ENCODE measurements at regions not wholly inside any gene's neighbourhood (a gene's known extent, or its start where the extent isn't known, plus 50 kb on each side); places are given as distances from the start of the nearest gene placed in this dataset.

DNA sequence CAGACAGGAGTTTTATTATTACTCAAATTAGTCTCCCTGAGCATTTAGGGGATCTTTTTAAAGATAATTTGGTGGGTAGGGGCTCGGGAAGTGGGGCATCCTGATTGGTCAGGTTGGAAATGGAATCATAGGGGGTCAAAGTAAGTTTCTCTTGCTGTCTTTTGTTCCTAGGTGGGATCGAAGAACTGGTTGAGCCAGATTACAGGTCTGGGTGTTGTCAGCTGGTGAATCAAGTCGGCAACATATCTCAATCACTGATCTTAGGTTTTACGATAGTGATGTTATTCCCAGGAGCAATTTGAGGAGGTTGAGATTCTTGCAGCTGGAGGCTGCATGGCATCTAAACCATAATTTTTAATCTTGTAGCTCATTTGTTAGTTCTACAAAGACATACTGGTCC is 629.5 kb upstream of the AMOT start:
- peaks cover 4% of the 10 kb centered on the region for H3K4me1 Mint-ChIP-seq

GRCh38 chrX:113457719-113458118 is 617.1 kb upstream of the AMOT start:
- H3K27me3 Mint-ChIP-seq (ENCODE audit: low read depth), result no peaks in the 10 kb centered on the region
- no peak for DNase-seq (ENCODE audit: low read depth, low spot score)
- H3K4me3 Mint-ChIP-seq, result no peak overlapping the region
- H3K36me3 Mint-ChIP-seq (ENCODE audit: low read depth), result no peaks in the 10 kb centered on the region
- TF ChIP-seq, protein P1, sequence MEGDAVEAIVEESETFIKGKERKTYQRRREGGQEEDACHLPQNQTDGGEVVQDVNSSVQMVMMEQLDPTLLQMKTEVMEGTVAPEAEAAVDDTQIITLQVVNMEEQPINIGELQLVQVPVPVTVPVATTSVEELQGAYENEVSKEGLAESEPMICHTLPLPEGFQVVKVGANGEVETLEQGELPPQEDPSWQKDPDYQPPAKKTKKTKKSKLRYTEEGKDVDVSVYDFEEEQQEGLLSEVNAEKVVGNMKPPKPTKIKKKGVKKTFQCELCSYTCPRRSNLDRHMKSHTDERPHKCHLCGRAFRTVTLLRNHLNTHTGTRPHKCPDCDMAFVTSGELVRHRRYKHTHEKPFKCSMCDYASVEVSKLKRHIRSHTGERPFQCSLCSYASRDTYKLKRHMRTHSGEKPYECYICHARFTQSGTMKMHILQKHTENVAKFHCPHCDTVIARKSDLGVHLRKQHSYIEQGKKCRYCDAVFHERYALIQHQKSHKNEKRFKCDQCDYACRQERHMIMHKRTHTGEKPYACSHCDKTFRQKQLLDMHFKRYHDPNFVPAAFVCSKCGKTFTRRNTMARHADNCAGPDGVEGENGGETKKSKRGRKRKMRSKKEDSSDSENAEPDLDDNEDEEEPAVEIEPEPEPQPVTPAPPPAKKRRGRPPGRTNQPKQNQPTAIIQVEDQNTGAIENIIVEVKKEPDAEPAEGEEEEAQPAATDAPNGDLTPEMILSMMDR (conservative IDR thresholded peaks at IDR 0.05), result no peak
- peaks cover 3% of the 10 kb centered on the region for H3K9me3 Mint-ChIP-seq
- no peak overlapping the region for H3K27ac Mint-ChIP-seq (ENCODE audit: unreplicated experiment)
- H3K4me1 Mint-ChIP-seq, result no peaks in the 10 kb centered on the region

More for the DNA sequence above, 629.5 kb upstream of the AMOT start:
- Mint-ChIP-seq H3K9me3 (no peaks in the 10 kb centered on the region), H3K27ac (ENCODE audit: unreplicated experiment) (no peak overlapping the region), H3K36me3 (ENCODE audit: low read depth) (no peaks in the 10 kb centered on the region), H3K4me3 (no peak overlapping the region), H3K27me3 (ENCODE audit: low read depth) (no peaks in the 10 kb centered on the region)
- DNase-seq (ENCODE audit: low read depth, low spot score), result no peak
- TF ChIP-seq, protein P1 (conservative IDR thresholded peaks at IDR 0.05), result no peak

DNA sequence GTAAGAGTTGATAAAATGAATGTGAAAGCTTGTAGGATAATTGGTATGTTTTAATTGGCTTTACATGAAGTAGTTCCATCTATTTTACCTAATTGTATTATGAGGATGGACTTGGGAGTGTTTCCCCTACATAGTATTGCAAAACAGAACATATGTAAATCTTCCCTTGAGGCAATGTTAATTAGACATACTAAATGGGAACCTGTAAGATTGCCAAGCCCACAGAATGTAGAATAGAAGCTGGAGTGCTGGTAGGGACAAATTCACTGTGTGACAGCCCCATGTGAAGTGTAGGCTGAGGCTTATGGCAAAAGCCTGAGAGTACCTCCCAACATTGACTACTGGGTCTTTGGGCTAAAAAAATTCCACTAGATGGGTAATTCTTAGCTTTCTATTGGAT is 615.0 kb upstream of the AMOT start:
- no peak overlapping the region for H3K27ac Mint-ChIP-seq (ENCODE audit: unreplicated experiment)
- H3K4me3 Mint-ChIP-seq, result no peak overlapping the region
- H3K4me1 Mint-ChIP-seq, result no peaks in the 10 kb centered on the region
- no peaks in the 10 kb centered on the region for H3K36me3 Mint-ChIP-seq (ENCODE audit: low read depth)
- H3K9me3 Mint-ChIP-seq, result no peaks in the 10 kb centered on the region
- H3K27me3 Mint-ChIP-seq (ENCODE audit: low read depth), result no peaks in the 10 kb centered on the region
- DNase-seq (ENCODE audit: low read depth, low spot score), result no peak
- TF ChIP-seq, protein P1 (conservative IDR thresholded peaks at IDR 0.05), result no peak

DNA sequence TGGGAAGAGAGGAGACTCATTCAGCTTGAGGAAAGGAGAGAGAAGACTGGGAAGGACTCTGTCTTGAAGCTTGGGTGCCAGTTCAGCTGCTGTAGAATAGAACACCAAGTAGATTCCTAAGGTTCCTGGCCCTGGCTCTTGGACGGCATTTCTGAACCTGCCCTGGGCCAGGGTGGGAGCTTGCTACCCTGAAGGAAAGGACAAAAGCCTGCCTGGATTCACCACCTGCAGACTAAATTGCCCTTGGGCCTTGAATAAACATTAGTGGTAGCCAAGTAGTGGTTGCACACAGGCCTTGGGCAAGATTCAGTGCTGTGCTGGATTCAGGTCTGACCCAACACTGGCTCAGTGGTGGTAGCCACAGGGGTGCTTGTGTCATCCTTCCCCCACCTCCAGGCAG is 588.4 kb upstream of the AMOT start:
- Mint-ChIP-seq H3K9me3 (peaks cover 2% of the 10 kb centered on the region), H3K27ac (ENCODE audit: unreplicated experiment) (no peak overlapping the region), H3K4me3 (no peak overlapping the region), H3K36me3 (ENCODE audit: low read depth) (peaks cover 4% of the 10 kb centered on the region), H3K27me3 (ENCODE audit: low read depth) (no peaks in the 10 kb centered on the region), H3K4me1 (peaks cover 8% of the 10 kb centered on the region)
- no peak for DNase-seq (ENCODE audit: low read depth, low spot score)
- TF ChIP-seq, protein P1 (conservative IDR thresholded peaks at IDR 0.05), result no peak

DNA sequence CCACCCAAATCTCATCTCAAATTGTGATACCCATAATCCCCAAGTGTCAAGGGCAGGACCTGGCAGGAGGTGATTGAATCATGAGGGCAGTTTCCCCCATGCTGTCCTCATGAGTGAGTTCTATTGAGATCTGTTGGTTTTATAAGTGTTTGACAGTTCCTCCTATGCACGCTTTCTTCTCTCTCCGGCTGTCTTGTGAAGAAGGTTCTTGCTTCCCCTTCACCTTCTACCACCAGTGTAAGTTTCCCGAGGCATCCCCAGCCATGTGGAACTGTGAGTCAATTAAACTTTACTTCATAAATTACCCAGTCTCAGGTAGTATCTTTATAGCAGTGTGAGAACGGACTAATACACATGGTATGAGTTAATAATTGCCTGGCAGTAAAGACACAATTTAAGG is 581.7 kb upstream of the AMOT start:
- Mint-ChIP-seq H3K36me3 (ENCODE audit: low read depth) (peaks cover 2% of the 10 kb centered on the region), H3K27ac (ENCODE audit: unreplicated experiment) (no peak overlapping the region), H3K4me1 (peaks cover 17% of the 10 kb centered on the region), H3K4me3 (no peak overlapping the region), H3K9me3 (peaks cover 11% of the 10 kb centered on the region), H3K27me3 (ENCODE audit: low read depth) (no peaks in the 10 kb centered on the region)
- DNase-seq (ENCODE audit: low read depth, low spot score), result no peak
- TF ChIP-seq, protein P1 (conservative IDR thresholded peaks at IDR 0.05), result no peak

DNA sequence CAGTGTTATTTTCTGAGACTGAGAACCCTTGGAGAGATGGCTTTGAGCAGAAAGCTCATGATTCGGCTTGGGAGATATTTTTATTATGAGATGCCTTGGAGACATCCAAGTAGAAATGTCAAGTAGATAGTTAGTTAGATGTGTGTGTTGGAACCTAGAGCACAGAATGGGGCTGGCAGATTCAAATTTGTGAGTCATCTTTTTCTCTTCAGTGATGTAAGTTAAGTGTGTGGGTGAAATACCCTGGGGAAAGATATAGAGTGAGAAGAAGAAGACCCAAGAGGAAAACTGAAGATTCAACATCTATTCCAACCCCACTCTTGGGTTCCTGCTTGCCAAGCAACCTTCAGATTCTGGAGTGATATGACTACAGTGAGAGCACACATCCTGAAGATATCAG is 580.8 kb upstream of the AMOT start:
- Mint-ChIP-seq H3K36me3 (ENCODE audit: low read depth) (peaks cover 2% of the 10 kb centered on the region), H3K4me3 (no peak overlapping the region), H3K27me3 (ENCODE audit: low read depth) (no peaks in the 10 kb centered on the region), H3K4me1 (peaks cover 17% of the 10 kb centered on the region), H3K27ac (ENCODE audit: unreplicated experiment) (no peak overlapping the region), H3K9me3 (peaks cover 11% of the 10 kb centered on the region)
- DNase-seq (ENCODE audit: low read depth, low spot score), result no peak
- TF ChIP-seq, protein P1 (conservative IDR thresholded peaks at IDR 0.05), result no peak

Data from neural crest cell (in vitro differentiated cells).